Activated CD8-positive, alpha-beta memory T cell treated with anti-CD3 and anti-CD28 coated beads for 4 hours (primary cell): ENCODE measurements at regions not wholly inside any gene's neighbourhood (a gene's known extent, or its start where the extent isn't known, plus 50 kb on each side); places are given as distances from the start of the nearest gene placed in this dataset.
"Not testable (repeated sequence)": the region's sequence is repeated elsewhere in the genome, so short reads cannot be mapped to it uniquely, and the experiment has no call there.

Source experiments
- DNase-seq, 2 donors: peaks; one replicate each; pipeline ENCODE4 v3.0.0-alpha.2; 2020; ENCODE audit warnings: low read depth in 2 of 2

- no peak for DNase-seq
Observed at GRCh38 chr14:106235356-106236159, 709.2 kb downstream of the TMEM121 start.

GRCh38 chr14:106248321-106249192 is 722.2 kb downstream of the TMEM121 start:
- DNase-seq: no peak

DNA sequence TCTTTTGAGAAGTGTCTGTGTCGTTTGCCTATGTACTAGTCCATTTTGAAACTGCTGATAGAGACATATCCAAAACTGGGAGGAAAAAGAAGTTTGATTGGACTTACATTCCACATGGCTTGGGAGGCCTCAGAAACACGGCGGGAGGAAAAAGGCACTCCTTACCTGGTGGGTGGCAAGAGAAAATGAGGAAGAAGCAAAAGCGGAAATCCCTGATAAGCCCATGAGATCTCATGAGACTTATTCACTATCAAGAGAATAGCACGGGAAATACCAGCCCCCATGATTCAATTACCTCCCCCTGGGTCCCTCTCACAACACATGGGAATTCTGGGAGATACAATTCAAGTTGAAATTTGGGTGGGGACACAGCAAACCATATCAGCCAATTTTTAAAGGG is 727.6 kb downstream of the TMEM121 start:
- not testable (repeated sequence) for DNase-seq

- peak; percentile 46 for DNase-seq
Observed at GRCh38 chr14:106257569-106257994, 731.2 kb downstream of the TMEM121 start.

- DNase-seq: peak; percentile 50 to 53
Observed at GRCh38 chr14:106268013-106268727, 741.8 kb downstream of the TMEM121 start.

DNA sequence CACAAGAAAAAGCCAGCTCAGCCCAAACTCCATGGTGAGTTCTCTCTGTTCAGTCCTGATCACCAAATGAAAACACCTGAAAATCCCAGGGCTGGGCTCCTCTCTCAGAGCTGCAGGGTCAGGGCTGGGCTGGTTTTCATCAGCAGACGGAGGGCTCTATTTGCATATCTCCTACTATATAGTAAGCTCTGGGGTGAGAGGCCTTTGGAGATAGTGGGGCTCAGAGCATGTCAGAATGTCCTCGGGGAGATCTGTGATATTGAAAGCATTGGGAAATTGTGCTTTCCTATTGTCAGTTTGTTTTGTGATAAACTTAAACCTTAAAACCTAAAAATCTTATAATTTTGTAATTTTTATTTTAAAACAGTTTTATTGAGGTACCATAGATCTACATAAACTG is 742.6 kb downstream of the TMEM121 start:
- DNase-seq: no peak

- DNase-seq: no peak
Observed at GRCh38 chr14:106269451-106270204, 743.2 kb downstream of the TMEM121 start.

DNA sequence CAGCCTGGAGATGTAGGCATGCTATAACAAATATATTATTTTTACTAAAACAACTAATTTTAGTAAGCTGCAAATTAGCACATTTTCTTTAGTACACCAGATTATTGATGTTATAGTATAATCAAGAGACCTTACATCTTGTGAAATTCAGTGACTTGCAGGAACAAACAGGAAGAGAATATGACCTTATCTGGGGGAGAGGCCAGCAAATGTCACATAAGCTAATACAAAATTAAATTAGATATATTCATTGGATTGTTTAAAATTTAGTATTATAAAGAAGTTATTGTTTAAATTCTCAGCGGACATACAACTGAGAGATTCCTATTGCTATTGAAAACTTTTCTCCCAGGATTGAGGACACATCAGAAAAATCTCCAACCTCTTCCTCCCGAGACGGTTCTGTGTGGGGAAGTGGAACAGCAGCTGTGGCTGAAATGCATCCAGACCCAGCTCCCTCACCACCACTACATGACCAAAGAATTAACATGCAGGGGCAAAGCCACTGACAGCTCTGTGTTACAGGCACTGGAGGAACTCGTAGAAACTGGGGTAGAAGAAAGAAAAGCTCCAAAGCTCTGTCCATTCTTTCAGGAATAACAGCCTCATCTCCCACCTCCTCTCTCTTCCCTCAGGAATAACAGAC is 744.2 kb downstream of the TMEM121 start:
- DNase-seq: not testable (repeated sequence)

DNA sequence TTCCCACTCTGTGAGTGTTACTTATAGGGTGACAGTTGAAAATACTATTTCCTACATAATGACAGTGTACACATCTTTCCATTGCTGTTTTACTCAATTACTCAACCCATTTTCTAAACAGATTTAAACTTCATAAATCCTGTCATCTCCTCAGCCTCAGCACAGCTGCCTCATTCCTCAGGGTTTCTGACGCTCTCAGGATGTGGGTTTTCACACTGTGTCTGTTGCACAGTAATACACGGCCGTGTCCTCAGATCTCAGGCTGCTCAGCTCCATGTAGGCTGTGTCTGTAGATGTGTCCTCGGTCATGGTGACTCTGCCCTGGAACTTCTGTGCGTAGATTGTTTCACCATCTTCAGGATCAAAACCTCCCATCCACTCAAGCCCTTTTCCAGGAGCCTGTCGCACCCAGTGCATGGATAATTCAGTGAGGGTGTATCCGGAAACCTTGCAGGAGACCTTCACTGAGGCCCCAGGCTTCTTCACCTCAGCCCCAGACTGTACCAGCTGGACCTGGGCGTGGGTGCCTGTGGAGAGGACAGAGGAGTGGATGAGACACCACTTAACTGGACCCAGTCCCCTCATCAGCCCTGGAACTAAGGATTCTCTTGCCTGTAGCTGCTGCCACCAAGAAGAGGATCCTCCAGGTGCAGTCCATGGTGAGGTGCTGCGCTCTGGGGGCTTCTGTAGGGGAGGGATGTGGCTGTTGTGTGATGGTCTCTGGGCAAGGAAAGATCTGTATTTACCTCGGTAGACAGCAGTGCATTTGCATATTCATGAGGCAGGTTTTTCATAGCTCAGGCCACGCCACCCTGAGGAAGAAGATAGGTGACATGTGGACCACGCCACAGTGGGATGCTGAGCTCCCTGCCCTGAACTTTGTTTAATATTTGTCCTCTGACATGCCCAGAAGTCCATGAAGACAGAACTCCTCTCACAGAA is 750.2 kb downstream of the TMEM121 start:
- no peak for DNase-seq

GRCh38 chr14:106277503-106277902 is 751.1 kb downstream of the TMEM121 start:
- no peak for DNase-seq

- no peak for DNase-seq
Observed at GRCh38 chr14:106280876-106281275, 754.5 kb downstream of the TMEM121 start.

GRCh38 chr14:106286697-106287290 is 760.4 kb downstream of the TMEM121 start:
- no peak for DNase-seq

DNA sequence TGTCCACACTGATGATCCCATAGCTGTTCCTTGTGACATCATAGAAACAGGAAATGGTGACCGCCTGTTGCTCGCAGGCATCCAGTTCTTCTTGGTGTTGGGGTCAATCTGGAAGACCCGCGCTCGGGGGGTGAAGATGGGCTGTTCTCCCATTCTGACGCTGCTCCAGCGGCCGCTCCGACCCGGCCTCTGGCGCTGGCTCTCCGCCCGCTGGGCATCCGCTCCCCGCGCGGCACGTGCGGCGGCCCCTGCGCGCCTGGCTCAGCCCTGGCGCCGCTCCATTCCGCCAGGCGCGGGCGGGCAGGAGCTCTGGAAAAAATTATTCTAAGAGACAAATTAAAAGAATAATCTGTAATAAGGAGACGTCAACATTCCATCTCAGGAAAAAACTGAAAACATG is 761.1 kb downstream of the TMEM121 start:
- no peak for DNase-seq

DNA sequence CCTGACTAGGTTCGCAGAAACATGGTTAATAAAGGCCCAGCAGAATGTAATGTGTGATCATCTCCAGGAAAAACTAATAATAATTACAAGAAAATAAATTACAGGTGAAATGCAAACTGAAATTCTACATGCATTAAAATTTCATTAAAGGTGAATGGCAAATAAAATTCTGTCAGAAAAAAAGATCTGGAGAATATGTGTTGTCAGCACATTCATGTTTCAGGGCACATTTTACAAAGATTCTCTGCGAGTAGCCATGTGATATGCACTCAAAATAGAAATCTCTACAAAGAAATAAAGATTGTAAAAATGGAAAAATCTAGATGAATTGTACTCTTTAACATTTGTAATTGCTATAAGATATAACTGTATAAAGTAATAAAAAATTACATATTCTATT is 765.2 kb downstream of the TMEM121 start:
- DNase-seq: no peak

GRCh38 chr14:106294324-106294723 is 767.9 kb downstream of the TMEM121 start:
- no peak for DNase-seq

GRCh38 chr14:106300951-106301510 is 774.6 kb downstream of the TMEM121 start:
- not testable (repeated sequence) for DNase-seq

DNA sequence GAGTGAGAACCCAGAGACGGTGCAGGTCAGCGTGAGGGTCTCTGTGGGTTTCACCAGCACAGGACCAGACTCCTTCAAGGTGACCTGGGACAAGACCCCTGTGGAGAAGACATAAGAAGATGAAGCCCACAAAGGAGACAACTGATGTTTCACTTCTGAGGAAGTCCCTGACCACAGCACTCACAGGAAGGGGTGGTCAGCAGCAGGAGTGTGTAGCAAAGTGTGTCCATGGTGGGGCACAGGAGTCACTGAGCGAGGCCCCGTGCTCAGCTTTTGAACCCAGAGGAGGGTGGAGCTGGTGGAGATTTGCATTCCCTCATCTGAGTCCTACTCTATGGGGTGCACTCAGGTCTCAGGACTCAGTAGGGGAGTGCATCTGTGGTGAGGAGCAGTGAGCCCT is 775.2 kb downstream of the TMEM121 start:
- not testable (repeated sequence) for DNase-seq

- DNase-seq: no peak
Observed at GRCh38 chr14:106302661-106303060, 776.3 kb downstream of the TMEM121 start.

DNA sequence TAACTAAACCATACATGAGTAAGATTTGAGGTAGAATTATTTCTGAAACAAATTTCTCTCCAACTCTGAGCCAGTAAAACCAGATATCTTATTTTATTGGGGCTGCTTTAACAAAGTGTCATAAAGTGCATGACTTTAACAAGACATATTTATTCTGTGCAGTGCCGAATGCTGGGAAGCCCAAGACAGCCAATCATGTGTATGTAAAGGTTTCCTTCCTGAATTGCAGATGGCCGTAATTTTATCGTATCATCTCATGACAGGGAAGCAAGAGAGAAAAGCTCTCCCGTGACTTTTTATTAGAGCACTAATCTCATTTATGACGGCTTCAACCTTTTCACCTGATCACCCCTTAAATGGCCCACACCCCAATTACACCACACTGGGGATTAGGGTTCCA is 777.9 kb downstream of the TMEM121 start:
- no peak for DNase-seq
